ENCODE measurements at regions not wholly inside any gene's neighbourhood (a gene's known extent, or its start where the extent isn't known, plus 50 kb on each side); places are given as distances from the start of the nearest gene placed in this dataset.

DNA sequence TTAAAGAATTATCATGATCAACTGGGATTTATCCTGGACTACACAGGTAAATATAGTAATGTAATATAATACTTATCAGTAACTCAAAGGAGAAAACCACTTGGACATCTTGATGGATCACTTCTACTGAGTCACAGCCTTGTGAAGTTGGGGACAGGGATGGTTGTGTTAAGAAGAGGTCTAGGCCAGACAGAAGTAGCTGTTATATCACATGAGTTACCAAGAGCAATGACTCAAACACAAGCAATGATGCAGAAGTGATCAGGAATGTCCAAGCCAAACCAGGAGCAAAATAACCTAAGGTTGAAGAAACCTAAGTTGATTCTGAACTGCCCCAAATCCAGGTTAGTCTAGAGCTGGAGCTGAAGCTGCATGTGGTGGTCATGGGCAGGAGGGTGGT, 424.5 kb upstream of the DAB1 start:
- H3K4me3 Mint-ChIP-seq (ENCODE audit: unreplicated experiment) = no peak overlapping the region
- H3K4me1 Mint-ChIP-seq (ENCODE audit: unreplicated experiment) = peaks cover 11% of the 10 kb centered on the region
- peaks cover 2% of the 10 kb centered on the region for H3K27me3 Mint-ChIP-seq (ENCODE audit: unreplicated experiment)
- no peak for DNase-seq (ENCODE audit: extremely low spot score, unreplicated experiment)
- no peaks in the 10 kb centered on the region for H3K36me3 Mint-ChIP-seq (ENCODE audit: unreplicated experiment)
- H3K27ac Mint-ChIP-seq (ENCODE audit: unreplicated experiment) = no peak overlapping the region
- H3K9me3 Mint-ChIP-seq (ENCODE audit: unreplicated experiment) = no peaks in the 10 kb centered on the region
- TF ChIP-seq, protein P1, sequence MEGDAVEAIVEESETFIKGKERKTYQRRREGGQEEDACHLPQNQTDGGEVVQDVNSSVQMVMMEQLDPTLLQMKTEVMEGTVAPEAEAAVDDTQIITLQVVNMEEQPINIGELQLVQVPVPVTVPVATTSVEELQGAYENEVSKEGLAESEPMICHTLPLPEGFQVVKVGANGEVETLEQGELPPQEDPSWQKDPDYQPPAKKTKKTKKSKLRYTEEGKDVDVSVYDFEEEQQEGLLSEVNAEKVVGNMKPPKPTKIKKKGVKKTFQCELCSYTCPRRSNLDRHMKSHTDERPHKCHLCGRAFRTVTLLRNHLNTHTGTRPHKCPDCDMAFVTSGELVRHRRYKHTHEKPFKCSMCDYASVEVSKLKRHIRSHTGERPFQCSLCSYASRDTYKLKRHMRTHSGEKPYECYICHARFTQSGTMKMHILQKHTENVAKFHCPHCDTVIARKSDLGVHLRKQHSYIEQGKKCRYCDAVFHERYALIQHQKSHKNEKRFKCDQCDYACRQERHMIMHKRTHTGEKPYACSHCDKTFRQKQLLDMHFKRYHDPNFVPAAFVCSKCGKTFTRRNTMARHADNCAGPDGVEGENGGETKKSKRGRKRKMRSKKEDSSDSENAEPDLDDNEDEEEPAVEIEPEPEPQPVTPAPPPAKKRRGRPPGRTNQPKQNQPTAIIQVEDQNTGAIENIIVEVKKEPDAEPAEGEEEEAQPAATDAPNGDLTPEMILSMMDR (IDR thresholded peaks at IDR 0.05) = no peak

DNA sequence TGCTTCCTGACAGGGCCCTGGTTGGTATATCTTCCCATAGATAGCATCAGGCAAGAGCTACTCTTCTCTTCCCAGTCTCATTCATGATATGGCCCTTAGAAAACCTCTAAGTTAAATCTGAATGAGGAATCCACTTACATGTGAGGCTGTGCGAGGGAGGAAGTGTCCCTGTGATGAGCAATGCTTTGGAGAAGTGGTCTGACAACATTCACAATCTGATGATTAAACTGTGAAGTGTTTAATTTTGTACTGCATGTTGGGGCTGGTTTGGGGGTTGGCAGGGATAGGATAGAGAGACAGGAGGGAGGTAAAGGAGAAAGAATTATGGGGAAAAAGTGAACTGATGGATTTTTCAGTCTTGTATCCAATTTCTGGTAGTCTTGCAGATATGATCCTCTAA, 421.2 kb upstream of the DAB1 start:
- Mint-ChIP-seq H3K9me3 (ENCODE audit: unreplicated experiment) (peaks cover 5% of the 10 kb centered on the region), H3K27ac (ENCODE audit: unreplicated experiment) (no peak overlapping the region), H3K36me3 (ENCODE audit: unreplicated experiment) (no peaks in the 10 kb centered on the region), H3K4me1 (ENCODE audit: unreplicated experiment) (peaks cover 11% of the 10 kb centered on the region), H3K27me3 (ENCODE audit: unreplicated experiment) (peaks cover 2% of the 10 kb centered on the region), H3K4me3 (ENCODE audit: unreplicated experiment) (no peak overlapping the region)
- DNase-seq (ENCODE audit: extremely low spot score, unreplicated experiment) = no peak
- TF ChIP-seq, protein P1 (IDR thresholded peaks at IDR 0.05) = no peak

DNA sequence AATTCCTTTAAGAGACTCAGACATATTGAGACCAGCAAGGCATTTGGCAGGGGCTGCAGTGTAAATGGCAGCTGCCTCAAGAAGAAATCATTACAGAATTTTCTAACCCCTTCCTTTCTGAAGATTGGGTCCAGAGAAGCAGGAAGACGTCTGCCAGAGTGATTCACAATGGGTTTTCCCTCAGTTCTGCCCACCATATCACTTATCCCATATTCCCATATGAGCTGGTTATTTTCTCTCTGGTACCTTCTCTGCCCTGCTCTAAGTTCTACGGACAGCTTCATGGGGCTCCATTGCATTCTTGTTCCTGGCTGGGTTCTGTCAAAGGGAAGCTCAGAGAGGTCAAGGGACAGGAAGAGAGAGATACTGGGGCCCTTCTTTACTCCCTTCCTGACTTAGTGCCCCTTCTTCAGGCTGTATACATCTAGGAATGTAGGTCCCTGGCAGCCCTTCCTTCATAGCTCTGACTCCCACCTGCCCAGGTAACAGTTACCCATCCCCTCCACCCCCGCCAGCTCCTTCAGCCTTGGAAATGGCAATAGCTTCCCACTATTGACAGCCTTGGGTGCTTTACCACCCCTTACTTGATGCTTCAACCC, 420.6 kb upstream of the DAB1 start:
- Mint-ChIP-seq H3K27ac (ENCODE audit: unreplicated experiment) (no peak overlapping the region), H3K36me3 (ENCODE audit: unreplicated experiment) (no peaks in the 10 kb centered on the region), H3K4me1 (ENCODE audit: unreplicated experiment) (peaks cover 11% of the 10 kb centered on the region), H3K9me3 (ENCODE audit: unreplicated experiment) (peaks cover 7% of the 10 kb centered on the region), H3K27me3 (ENCODE audit: unreplicated experiment) (peaks cover 2% of the 10 kb centered on the region), H3K4me3 (ENCODE audit: unreplicated experiment) (no peak overlapping the region)
- TF ChIP-seq, protein P1 (IDR thresholded peaks at IDR 0.05) = no peak
- DNase-seq (ENCODE audit: extremely low spot score, unreplicated experiment) = no peak

DNA sequence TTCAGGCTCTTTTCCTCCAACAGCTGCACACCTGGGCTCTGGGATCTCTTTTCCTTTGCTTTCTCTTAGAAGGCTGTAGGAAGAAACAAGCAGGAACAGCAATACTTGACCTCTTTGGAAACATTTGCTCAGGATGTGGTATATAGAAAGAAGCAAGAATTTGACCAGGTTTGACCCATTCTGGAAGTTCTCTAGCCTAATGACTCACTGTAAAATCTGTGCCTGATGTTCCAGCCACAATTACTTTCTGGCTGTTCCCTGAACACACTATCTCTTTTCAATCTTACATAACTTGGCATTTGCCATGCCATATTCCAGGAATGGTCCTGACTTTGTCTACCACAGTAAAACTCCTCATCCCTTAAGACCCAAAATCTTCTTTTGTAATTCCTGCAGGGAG, 419.9 kb upstream of the DAB1 start:
- peaks cover 7% of the 10 kb centered on the region for H3K9me3 Mint-ChIP-seq (ENCODE audit: unreplicated experiment)
- peaks cover 2% of the 10 kb centered on the region for H3K27me3 Mint-ChIP-seq (ENCODE audit: unreplicated experiment)
- DNase-seq (ENCODE audit: extremely low spot score, unreplicated experiment) = no peak
- no peak overlapping the region for H3K27ac Mint-ChIP-seq (ENCODE audit: unreplicated experiment)
- no peaks in the 10 kb centered on the region for H3K36me3 Mint-ChIP-seq (ENCODE audit: unreplicated experiment)
- peaks cover 12% of the 10 kb centered on the region for H3K4me1 Mint-ChIP-seq (ENCODE audit: unreplicated experiment)
- TF ChIP-seq, protein P1 (IDR thresholded peaks at IDR 0.05) = no peak
- no peak overlapping the region for H3K4me3 Mint-ChIP-seq (ENCODE audit: unreplicated experiment)

DNA sequence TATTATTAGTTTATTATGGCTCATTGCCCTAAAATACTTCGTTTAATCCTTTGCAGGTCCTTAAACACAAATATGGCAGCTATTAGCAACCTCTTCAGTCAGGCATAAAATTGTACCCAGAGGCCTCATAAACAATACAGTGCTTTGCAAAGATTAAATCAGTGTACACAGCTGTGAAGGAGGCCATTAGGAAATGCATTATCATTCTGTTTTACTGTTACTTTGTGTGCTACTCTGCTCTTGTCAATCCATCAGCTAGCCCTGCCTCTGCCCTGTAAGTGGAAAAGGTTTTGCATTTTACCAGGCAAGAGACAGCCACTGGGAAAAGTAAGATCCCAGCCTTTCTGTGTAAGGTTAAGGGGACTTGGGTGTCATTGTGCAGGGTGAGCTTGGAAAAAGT, 415.7 kb upstream of the DAB1 start:
- no peak overlapping the region for H3K27ac Mint-ChIP-seq (ENCODE audit: unreplicated experiment)
- H3K9me3 Mint-ChIP-seq (ENCODE audit: unreplicated experiment) = peaks cover 7% of the 10 kb centered on the region
- H3K27me3 Mint-ChIP-seq (ENCODE audit: unreplicated experiment) = no peaks in the 10 kb centered on the region
- no peak for DNase-seq (ENCODE audit: extremely low spot score, unreplicated experiment)
- no peak overlapping the region for H3K4me3 Mint-ChIP-seq (ENCODE audit: unreplicated experiment)
- no peaks in the 10 kb centered on the region for H3K36me3 Mint-ChIP-seq (ENCODE audit: unreplicated experiment)
- TF ChIP-seq, protein P1 (IDR thresholded peaks at IDR 0.05) = no peak
- H3K4me1 Mint-ChIP-seq (ENCODE audit: unreplicated experiment) = peaks cover 9% of the 10 kb centered on the region

Measured in osteocyte (in vitro differentiated cells).